ENCODE measurements at regions not wholly inside any gene's neighbourhood (a gene's known extent, or its start where the extent isn't known, plus 50 kb on each side); places are given as distances from the start of the nearest gene placed in this dataset.

GRCh38 chr7:131183611-131184119, 144.0 kb upstream of the MKLN1 start:
- H3K9me3 ChIP-seq, result no peaks in the 10 kb centered on the region
- no peak overlapping the region for H3K27ac ChIP-seq
- H3K4me3 ChIP-seq, result no peak overlapping the region
- TF ChIP-seq POLR2A (IDR thresholded peaks at IDR 0.05) (no peak), CTCF (IDR thresholded peaks at IDR 0.05) (no peak)
- H3K27me3 ChIP-seq, result no peaks in the 10 kb centered on the region
- H3K4me1 ChIP-seq, result no peaks in the 10 kb centered on the region
- intact Hi-C loops (cut with DNase I; ENCODE audit: low total_unique reads), result no loop called here
- H3K36me3 ChIP-seq, result no peaks in the 10 kb centered on the region
- no peak for DNase-seq

DNA sequence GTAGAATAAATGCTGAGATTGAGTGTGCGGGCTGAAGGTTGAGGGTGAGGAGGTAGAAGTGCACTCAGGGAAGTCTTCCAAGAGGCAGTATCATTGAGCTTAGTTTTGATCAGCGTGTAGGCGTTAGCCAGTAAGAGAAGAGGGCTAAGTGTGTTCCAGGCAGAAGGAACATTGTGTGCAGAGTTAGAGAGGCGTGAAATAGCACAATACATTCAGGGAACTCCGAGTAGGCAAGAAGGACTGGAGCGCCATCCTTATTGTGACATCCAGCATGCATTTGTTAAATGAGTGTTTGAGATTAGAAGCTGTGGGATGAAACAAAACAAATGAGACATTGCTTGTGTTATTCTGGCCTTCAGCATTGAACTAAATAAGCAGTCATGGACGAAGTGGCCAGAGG, 140.9 kb upstream of the MKLN1 start:
- DNase-seq, result no peak
- no peak for TF ChIP-seq POLR2A (IDR thresholded peaks at IDR 0.05)
- TF ChIP-seq CTCF (IDR thresholded peaks at IDR 0.05), result no peak
- H3K4me1 ChIP-seq, result peaks cover 0 to 3% of the 10 kb centered on the region in 2 donors
- H3K36me3 ChIP-seq, result no peaks in the 10 kb centered on the region
- H3K9me3 ChIP-seq, result no peaks in the 10 kb centered on the region
- H3K4me3 ChIP-seq, result no peak overlapping the region
- intact Hi-C loops (cut with DNase I; ENCODE audit: low total_unique reads), result no loop called here
- H3K27me3 ChIP-seq, result no peaks in the 10 kb centered on the region
- no peak overlapping the region for H3K27ac ChIP-seq

DNA sequence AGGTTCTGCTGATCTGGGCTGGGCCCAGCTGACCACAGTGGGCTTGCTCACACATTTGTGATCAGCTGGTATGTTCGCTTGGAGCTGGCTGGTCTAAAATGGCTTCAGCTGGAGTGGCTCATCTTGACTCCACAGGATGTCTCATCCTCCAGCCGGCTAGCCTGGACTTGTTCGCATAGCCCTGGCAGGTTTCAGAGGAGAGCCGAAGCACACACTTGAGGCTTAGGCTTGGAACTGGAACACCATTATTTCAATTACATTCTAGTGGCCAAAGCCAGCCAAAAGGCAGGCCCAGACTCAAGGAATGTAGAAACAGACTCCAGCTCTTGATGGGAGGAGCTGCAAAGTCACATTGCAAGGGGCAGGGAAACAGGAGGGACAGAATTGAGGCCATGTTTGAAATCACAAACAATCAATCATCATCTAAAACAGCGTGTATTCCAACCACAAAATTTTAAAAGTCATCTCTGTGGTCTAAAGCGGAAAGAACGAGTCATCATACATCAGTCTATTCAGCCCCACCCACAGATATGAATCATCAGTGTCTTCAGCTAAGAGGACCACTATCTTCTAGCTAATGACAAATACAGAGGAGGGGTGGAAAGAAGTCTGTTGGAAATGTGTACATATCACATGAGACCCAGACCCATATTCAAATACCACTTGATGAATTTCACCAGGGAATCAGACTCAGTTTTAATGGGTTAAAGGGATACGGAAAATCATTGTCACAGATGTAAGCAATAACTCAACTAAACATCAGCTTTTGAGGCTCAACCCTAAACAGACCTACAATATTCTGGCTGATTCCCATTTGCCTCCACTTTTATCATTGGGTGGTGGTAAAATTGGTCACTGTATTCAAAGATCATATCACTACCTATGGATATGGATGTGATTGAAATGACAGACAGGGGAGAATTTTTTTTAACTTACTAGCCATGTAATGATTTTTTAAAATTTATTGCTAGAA, 139.0 kb upstream of the MKLN1 start:
- intact Hi-C loops (cut with DNase I; ENCODE audit: low total_unique reads), result no loop called here
- no peak for DNase-seq
- Histone ChIP-seq H3K9me3 (no peaks in the 10 kb centered on the region), H3K27ac (no peak overlapping the region), H3K4me1 (peaks cover 0 to 3% of the 10 kb centered on the region in 2 donors), H3K36me3 (no peaks in the 10 kb centered on the region), H3K27me3 (no peaks in the 10 kb centered on the region), H3K4me3 (no peak overlapping the region)
- TF ChIP-seq POLR2A (IDR thresholded peaks at IDR 0.05), result no peak
- TF ChIP-seq CTCF (IDR thresholded peaks at IDR 0.05), result no peak

DNA sequence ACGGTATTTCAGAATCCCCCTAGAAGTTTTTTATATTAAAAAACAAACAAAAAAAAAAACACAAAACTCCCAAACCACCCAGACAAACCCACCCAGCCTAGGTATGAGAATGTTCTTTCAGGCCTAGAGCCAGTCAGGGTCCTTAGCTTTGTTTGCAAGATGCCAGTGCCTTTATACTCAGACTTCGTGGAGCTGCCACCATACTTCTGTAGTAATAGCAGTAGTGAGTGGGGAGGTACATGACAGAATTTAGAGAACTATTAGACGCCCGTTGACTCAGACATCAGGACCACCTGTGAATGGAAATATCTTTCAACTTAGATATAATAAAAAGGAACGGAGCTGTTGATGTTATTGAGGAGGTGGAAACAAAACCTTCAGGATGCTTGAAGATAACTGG, 138.2 kb upstream of the MKLN1 start:
- Histone ChIP-seq H3K27me3 (no peaks in the 10 kb centered on the region), H3K27ac (no peak overlapping the region), H3K4me1 (peaks cover 0 to 3% of the 10 kb centered on the region in 2 donors), H3K4me3 (no peak overlapping the region), H3K36me3 (no peaks in the 10 kb centered on the region), H3K9me3 (no peaks in the 10 kb centered on the region)
- no peak for DNase-seq
- intact Hi-C loops (cut with DNase I; ENCODE audit: low total_unique reads), result no loop called here
- TF ChIP-seq CTCF (IDR thresholded peaks at IDR 0.05) (no peak), POLR2A (IDR thresholded peaks at IDR 0.05) (no peak)

GRCh38 chr7:131190146-131190545, 137.5 kb upstream of the MKLN1 start:
- TF ChIP-seq POLR2A (IDR thresholded peaks at IDR 0.05), result no peak
- no peak for TF ChIP-seq CTCF (IDR thresholded peaks at IDR 0.05)
- H3K9me3 ChIP-seq, result no peaks in the 10 kb centered on the region
- intact Hi-C loops (cut with DNase I; ENCODE audit: low total_unique reads), result no loop called here
- H3K27ac ChIP-seq, result no peak overlapping the region
- no peaks in the 10 kb centered on the region for H3K27me3 ChIP-seq
- H3K36me3 ChIP-seq, result no peaks in the 10 kb centered on the region
- peaks cover 0 to 3% of the 10 kb centered on the region in 2 donors for H3K4me1 ChIP-seq
- no peak overlapping the region for H3K4me3 ChIP-seq
- DNase-seq, result no peak
